Left lung (tissue), 4 donors: ENCODE measurements at regions not wholly inside any gene's neighbourhood (a gene's known extent, or its start where the extent isn't known, plus 50 kb on each side); places are given as distances from the start of the nearest gene placed in this dataset.
A peak's percentile ranks its signal among the peaks of the same experiment; 100 is the strongest.

ENCODE experiments used
- ATAC-seq: fragments of 200-7000 bp; cut with Tn5 transposase; one replicate; pipeline ENCODE4 v1.9.1; 2020; ENCODE audit warnings: moderate library complexity
- DNase-seq, 4 donors: peaks; one replicate each; pipeline ENCODE4 v3.0.0-alpha.2; 2013 to 2020
- H3K27ac ChIP-seq, 2 donors: fragments of 200-600 bp; sonication (generic) in 1 of 2; one replicate each; pipeline versions ENCODE4 v1.5.0 to v1.8.0; 2020 to 2021
- H3K27me3 ChIP-seq, 2 donors: fragments of 200-600 bp; sonication (generic) in 1 of 2; one replicate each; pipeline versions ENCODE4 v1.5.0 to v1.8.0; 2020 to 2021
- H3K36me3 ChIP-seq, 2 donors: fragments of 200-600 bp; sonication (generic) in 1 of 2; one replicate each; pipeline versions ENCODE4 v1.5.0 to v1.8.0; 2020 to 2021
- H3K4me1 ChIP-seq, 2 donors: fragments of 200-600 bp; one replicate each; pipeline ENCODE4 v1.8.0; 2021
- H3K4me3 ChIP-seq, 2 donors: fragments of 200-600 bp; sonication (generic) in 1 of 2; one replicate each; pipeline versions ENCODE4 v1.5.0 to v1.8.0; 2020 to 2021; ENCODE audit warnings: mild to moderate bottlenecking in 1 of 2
- H3K9me3 ChIP-seq, 2 donors: fragments of 200-600 bp; sonication (generic) in 1 of 2; one replicate each; pipeline versions ENCODE4 v1.5.0 to v1.8.0; 2020 to 2021
- intact Hi-C, 2 donors: fragments of 100-400 bp; cut with DNase I; formaldehyde crosslinking; loops; one replicate each; pipeline versions ENCODE4 v1.11.2 to v1.14.2; 2022
- TF ChIP-seq, protein P1 (sequence below), 2 donors: fragments of 200-600 bp; sonication (generic) in 1 of 2; IDR thresholded peaks; one replicate each; pipeline versions ENCODE4 v1.5.0 to v1.8.0; 2021; ENCODE audit warnings: antibody characterized with exemption in 2 of 2
- donor health status: DM: no; HTN: yes; CAD: no.
- donor health status: DM: no; HTN: no; CAD: no.

DNA sequence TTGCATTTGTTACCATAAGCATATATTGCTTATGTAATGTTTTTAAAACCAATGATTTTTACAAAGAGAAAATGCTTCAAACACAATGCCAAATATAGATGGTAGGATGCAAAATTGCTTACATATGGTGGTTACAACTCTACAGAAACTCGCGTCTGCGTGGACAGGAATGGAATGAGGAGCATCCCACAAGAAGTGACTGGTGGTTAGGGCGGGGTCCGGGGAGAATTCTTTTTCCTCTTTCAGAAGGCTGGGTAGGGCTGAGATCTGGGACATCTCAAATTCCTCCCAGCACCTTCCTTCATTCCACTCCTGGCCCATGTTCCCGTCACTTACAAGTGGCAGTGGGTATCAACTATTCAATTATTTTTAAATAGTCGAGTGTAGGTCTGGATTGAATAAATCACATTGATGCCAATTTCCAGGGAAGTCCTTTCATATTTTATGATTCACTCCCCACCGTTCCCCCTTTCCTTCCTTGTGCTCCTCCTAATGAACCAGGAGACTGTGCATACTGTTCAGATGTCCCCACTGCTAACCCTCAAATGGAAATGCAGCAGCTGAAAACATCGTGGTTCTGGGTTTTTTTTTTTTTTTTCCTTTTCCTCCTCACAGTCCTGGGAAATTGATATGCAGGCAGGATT lies 174.5 kb upstream of the POU3F1 start:
- TF ChIP-seq, protein P1, sequence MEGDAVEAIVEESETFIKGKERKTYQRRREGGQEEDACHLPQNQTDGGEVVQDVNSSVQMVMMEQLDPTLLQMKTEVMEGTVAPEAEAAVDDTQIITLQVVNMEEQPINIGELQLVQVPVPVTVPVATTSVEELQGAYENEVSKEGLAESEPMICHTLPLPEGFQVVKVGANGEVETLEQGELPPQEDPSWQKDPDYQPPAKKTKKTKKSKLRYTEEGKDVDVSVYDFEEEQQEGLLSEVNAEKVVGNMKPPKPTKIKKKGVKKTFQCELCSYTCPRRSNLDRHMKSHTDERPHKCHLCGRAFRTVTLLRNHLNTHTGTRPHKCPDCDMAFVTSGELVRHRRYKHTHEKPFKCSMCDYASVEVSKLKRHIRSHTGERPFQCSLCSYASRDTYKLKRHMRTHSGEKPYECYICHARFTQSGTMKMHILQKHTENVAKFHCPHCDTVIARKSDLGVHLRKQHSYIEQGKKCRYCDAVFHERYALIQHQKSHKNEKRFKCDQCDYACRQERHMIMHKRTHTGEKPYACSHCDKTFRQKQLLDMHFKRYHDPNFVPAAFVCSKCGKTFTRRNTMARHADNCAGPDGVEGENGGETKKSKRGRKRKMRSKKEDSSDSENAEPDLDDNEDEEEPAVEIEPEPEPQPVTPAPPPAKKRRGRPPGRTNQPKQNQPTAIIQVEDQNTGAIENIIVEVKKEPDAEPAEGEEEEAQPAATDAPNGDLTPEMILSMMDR (IDR thresholded peaks at IDR 0.05): no peak
- DNase-seq (no peak), ATAC-seq (peak; percentile 26)
- H3K36me3 ChIP-seq: no peaks in the 10 kb centered on the region
- H3K27ac ChIP-seq: no peak overlapping the region
- H3K4me3 ChIP-seq: no peak overlapping the region
- intact Hi-C loops: no loop called here
- H3K4me1 ChIP-seq: no peaks in the 10 kb centered on the region
- no peaks in the 10 kb centered on the region for H3K9me3 ChIP-seq
- H3K27me3 ChIP-seq: peaks cover 0 to 14% of the 10 kb centered on the region in 2 donors

DNA sequence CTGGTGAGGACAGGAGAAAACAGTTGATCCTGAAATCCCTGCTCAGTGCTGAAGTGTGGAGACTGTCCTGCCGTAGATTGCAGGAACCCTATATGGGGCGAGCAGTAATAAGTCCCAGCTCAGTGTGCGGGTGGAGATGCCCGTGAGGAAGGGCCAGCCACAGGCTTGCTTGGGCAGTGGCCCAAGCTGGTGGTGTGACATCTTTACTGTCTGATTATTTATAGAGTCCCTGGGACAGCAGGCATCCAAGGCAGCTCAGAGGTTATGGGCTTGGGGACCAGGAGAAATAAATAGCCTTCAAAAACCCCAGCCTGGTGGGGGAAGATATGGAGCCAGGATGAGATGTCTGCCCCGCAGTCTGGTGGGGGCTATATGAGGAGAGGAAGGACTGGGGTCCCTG lies 170.7 kb upstream of the POU3F1 start:
- ATAC-seq (no peak), DNase-seq (no peak)
- no peak overlapping the region for H3K4me3 ChIP-seq
- H3K27me3 ChIP-seq: peaks cover 0 to 37% of the 10 kb centered on the region in 2 donors
- no peaks in the 10 kb centered on the region for H3K4me1 ChIP-seq
- no peaks in the 10 kb centered on the region for H3K36me3 ChIP-seq
- no peak overlapping the region for H3K27ac ChIP-seq
- H3K9me3 ChIP-seq: no peaks in the 10 kb centered on the region
- TF ChIP-seq, protein P1 (IDR thresholded peaks at IDR 0.05): no peak
- intact Hi-C loops: no loop called here

GRCh38 chr1:38213646-38214434 lies 167.2 kb upstream of the POU3F1 start:
- TF ChIP-seq, protein P1 (IDR thresholded peaks at IDR 0.05): no peak
- Histone ChIP-seq H3K36me3 (no peaks in the 10 kb centered on the region), H3K4me3 (no peak overlapping the region), H3K4me1 (no peaks in the 10 kb centered on the region), H3K27ac (no peak overlapping the region), H3K27me3 (peaks cover 0 to 23% of the 10 kb centered on the region in 2 donors), H3K9me3 (no peaks in the 10 kb centered on the region)
- intact Hi-C loops: no loop called here
- no peak for ATAC-seq
- DNase-seq: no peak

DNA sequence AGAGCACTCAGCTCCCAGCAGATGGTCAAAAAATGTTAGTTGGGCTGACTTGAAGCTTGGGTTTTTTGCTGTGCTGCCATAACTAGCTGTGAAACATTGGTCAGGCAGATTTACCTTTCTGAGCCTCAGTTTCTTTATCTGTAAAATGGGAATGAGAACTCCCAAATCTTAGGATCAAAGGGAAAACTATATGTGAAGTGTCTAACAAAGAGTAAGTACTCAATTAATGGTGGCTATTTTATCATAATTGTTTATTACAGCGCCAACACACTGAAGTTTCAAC lies 164.2 kb upstream of the POU3F1 start:
- Histone ChIP-seq H3K36me3 (no peaks in the 10 kb centered on the region), H3K27ac (no peak overlapping the region), H3K9me3 (no peaks in the 10 kb centered on the region), H3K4me3 (no peak overlapping the region), H3K27me3 (peaks cover 0 to 23% of the 10 kb centered on the region in 2 donors), H3K4me1 (no peaks in the 10 kb centered on the region)
- intact Hi-C loops: no loop called here
- no peak for DNase-seq
- no peak for ATAC-seq
- TF ChIP-seq, protein P1 (IDR thresholded peaks at IDR 0.05): no peak

GRCh38 chr1:38210021-38210894 lies 163.7 kb upstream of the POU3F1 start:
- H3K4me3 ChIP-seq: no peak overlapping the region
- no peaks in the 10 kb centered on the region for H3K36me3 ChIP-seq
- no peaks in the 10 kb centered on the region for H3K9me3 ChIP-seq
- H3K27ac ChIP-seq: no peak overlapping the region
- no peak for DNase-seq
- peaks cover 0 to 23% of the 10 kb centered on the region in 2 donors for H3K27me3 ChIP-seq
- TF ChIP-seq, protein P1 (IDR thresholded peaks at IDR 0.05): no peak
- intact Hi-C loops: no loop called here
- no peaks in the 10 kb centered on the region for H3K4me1 ChIP-seq
- no peak for ATAC-seq
